HG02798 (cell line): ENCODE measurements at regions not wholly inside any gene's neighbourhood (a gene's known extent, or its start where the extent isn't known, plus 50 kb on each side); places are given as distances from the start of the nearest gene placed in this dataset.
"Not testable (repeated sequence)": the region's sequence is repeated elsewhere in the genome, so short reads cannot be mapped to it uniquely, and the experiment has no call there.

Experiments used
- ATAC-seq: cut with Tn5 transposase; IDR thresholded peaks from one replicate; pipeline ENCODE4 v1.9.1; 2021; ENCODE audit warnings: mild to moderate bottlenecking; ENCODE audit not compliant: unreplicated experiment, poor library complexity

DNA sequence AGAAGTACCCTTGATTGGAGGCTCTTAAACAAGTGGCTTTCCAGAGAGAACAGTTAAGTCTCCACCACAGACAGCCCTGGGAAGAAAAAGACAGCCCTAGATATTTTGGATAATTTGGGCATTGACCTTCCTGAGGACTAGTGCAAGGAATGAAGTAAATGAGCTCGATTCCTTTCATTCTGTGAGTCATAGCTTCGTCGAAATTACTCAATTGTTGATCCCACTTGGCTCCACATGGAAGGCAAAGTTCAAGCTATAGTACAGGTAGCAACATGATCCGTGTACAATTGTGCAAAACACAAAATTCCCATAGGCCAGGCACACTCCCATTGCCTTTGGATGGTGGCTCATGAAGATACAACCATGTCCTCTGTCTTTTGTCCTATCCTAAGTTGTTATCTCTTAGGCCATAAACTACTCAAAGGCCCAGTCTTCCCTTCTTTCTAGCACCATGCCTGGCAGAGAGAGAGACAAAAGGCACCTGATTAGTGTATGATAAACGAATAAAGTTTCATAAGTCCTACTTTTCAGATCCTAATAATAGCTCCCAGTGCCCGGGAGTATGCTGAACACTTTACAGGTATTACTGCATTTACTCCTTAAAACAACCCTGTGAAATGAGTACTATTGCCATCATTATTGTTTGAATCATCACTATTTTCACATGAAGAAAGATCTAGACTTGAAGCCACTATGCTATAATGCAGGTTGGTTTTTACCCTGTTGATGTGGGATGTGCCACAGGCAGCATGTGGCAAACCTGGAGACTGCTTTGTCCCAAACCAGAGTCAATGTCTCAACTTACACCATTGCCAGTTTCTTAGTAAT lies 116.7 kb upstream of the RANBP3L start:
- ATAC-seq, result no peak

DNA sequence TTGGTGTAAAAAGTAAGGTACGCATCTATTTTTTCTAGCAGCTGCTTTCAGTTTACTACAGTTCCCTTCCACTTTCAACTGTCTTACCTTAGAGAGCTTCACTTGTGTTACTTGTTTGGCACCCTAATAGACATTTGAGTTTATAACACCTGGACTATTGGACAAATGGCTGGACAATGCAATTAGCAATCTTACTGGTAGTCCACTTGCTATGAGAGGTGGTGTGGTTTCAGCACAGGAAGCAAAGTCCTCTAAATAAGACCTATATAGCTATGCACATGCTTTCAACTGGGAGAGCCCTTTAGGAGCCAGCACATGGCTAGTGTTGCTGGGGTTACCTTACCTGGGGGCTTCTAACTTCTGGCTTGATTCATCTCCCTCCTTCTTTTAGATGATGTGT lies 119.6 kb upstream of the RANBP3L start:
- ATAC-seq, result no peak

DNA sequence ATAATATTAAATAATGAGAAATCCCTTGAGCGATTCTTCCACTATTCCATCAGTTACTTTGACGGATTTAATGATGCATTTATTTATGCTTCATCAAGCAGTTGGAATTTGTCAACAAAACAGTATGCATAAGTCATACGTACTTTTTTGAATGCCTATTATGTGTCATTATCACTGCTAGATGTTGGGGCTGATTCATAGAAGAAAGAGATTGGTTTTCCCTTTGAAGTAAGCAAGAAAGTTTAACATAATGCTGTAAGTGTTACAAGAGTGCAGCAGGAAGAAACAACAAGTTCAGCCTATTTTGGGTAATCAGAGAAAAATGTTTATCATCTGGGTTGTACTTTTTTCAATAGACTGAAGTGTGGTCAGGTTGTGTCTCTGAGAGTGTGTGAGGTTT lies 121.2 kb upstream of the RANBP3L start:
- no peak for ATAC-seq

DNA sequence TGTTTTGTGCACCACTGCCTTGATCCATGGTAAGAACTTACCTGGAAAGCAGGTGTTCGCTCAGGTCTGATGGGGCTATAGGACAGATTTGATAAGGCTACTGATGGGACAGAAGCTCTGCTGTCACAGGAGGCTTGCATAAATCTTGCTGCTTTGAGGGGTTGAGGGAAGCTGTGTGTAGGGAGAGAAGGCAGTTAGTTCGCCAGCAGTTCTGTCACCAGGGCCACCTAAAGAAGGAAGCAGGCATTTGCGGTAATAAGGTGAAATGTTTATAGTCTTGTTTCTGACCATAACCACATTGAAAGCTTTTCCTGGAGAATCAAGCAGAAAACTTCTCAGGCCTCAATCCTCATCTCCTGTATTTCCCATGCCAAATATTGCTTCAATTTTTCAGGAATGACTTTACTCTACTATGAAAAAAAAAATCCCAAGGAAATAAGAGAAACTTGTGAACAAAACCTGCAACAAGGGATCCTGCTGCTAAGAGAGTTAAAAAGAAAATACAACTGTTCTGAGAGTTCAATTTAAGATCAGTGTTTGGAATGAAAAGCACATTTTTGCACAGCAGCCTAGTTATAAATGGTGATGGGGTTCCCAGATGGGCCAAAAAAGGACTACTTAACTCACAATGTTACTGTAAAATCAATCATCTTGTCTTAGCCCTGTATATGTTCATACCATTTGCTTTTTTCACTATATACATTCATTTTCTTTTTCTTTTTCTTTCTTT lies 122.0 kb upstream of the RANBP3L start:
- no peak for ATAC-seq

DNA sequence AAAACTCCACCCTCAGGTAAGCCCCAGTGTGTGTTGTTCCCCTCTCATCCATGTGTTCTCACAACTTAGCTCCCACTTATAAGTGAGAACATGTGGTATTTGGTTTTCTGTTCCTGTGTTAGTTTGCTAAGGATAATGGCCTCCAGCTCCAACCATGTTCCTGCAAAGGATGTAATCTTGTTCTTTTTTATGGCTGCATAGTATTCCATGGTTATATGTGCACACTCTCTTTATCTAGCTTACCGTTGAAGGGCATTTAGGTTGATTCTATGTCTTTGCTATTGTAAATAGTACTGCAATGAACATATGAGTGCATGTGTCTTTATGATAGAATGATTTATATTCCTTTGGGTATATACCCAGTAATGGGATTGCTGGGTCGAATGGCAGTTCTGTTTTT lies 124.4 kb upstream of the RANBP3L start:
- not testable (repeated sequence) for ATAC-seq

DNA sequence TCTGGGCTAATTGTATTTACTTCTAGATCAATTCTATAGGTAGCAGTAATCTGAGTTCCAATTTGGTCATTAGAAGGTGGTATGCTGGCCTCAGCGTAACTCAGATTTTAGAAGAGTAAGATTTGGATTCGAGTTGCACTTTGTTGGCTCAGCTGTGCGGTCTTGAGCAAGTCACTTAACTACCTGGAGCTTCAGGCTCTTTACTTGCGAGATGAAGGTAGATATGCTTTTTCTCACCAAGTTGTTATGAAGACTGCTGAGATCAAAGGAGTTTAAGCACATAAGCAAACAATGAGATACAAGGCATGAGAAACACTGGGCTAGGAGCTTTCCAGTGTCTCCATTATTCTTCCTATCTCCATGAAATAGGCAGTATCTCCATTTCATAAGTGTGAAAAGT lies 133.8 kb upstream of the RANBP3L start:
- ATAC-seq, result no peak

DNA sequence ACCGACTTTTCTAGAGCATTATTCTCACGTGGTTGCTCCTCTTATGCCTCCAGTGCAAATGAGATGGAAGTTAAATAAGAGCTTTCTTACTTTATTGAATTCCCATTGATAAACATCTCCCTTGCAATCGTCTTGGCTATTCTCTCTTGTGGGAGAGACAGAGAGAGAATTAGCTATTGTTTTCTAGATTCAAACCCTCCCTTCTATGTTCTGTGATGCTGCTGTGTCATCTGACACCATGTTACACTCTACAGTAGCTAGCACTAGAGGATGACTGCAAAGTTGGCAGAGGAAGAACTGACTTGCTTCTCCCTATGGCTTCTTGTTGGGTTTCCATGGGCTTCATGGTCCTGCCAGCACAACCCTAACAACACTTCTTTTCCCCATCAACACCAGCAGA lies 134.6 kb upstream of the RANBP3L start:
- no peak for ATAC-seq

DNA sequence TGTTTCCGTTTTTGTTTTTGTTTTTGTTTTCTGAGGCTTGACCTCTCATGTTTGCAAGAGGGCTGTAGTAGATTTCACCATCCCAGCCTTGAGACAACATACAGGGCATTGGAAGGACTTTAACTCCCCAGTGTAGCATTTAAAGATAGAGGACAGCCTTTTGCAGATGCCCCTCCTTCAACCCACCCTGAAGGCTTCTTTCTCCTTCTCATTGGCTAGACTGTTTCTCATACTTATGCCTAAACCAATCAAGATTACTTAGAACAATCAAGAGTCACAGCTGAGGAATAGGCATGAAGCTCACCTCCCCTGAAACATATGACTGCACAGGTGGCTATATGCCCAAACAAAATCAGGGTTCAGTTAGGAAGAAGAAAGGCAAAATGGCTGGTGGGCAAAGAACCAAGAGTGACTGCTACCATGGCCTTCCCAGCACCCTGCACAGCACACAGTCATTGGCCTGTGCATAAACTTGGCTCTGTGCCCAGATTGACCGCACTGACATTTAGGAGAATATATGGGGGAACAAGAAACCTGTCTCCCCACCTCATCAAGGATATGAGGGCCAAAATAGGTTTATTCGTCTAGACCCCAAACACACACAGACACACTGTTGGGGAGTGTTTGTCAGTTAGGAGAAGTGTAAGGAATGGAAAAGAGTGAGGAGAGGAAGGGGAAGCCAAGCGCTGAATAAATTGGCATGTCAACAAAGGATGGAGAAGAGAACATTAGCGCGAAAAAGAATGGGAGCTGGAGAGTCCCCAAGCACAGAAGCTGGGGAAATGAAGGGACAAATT lies 137.3 kb upstream of the RANBP3L start:
- ATAC-seq, result no peak

DNA sequence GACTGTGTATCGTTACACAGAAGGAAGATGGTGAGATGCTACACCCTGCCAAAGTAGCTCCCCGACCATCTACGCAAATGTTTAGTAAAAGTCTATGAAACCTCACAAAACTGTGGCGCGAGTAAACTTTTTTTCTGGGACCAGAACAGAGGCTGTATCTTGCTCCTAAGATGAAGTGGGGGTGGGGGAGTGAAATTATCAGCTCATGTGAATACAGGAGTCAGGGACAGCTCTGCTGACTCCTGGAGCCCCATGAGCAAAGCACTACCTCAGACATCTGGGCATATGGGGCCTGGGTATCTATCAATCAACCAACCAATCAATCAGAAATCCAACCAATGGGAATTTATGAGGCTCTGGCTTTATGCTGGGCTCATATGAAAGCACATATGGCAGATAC lies 138.6 kb upstream of the RANBP3L start:
- no peak for ATAC-seq

DNA sequence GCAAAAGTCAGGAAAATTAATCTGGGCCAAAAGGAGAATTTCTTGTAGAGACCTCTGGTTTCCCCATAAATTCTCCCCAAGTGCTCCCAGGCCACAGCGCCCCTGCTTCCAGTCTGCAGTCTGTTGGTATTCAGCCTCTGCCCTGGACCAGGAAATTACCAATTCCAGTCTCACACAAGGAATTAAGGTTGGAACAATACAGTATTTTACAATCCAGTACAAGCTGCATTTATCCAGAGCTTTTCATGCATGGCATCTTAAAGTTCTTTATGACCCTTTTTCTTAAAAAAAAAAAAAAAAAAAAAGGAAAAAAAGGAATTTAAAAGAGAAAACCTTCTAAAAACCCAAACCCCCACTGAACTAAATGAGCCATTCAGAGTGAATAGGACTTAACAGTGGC lies 139.6 kb upstream of the RANBP3L start:
- ATAC-seq, result no peak

DNA sequence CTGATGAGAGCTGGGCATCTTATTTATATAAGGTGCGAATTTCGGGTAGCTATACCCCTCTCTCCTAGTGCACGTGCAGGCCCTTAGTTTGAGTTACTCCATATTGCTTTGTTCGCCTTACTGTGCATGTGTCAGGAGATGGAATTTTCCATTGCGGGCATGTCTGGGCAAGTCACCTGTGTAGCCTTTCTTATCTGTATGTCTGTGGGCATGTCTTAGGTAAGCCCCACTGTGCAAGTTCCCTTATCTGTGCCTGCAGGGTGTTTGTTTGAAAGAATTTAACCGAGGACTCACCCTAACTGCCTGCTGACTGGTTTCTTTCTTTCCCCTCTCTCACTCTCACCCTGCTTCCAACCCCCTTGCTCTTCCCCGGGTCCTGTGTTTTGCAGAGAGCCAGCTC lies 140.7 kb upstream of the RANBP3L start:
- ATAC-seq, result no peak

DNA sequence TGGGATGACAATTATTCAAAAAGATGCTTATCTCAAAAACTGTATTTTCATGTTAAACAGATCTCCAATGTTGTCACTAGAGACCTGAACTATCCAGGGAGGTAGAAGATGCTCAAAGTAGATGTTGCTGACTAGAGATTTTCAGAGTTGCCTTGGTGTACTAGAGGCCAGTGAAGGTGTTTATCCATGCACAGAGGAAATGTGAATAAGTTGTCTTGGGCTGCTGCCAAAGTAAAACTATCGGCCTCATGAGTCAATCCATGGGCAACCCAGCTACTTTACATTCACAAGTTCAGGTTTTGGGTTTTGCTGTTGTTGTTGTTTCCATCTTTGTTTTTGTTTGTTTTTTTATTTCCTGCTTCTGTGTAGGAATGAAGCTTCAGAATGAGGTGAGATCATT lies 141.1 kb upstream of the RANBP3L start:
- no peak for ATAC-seq

DNA sequence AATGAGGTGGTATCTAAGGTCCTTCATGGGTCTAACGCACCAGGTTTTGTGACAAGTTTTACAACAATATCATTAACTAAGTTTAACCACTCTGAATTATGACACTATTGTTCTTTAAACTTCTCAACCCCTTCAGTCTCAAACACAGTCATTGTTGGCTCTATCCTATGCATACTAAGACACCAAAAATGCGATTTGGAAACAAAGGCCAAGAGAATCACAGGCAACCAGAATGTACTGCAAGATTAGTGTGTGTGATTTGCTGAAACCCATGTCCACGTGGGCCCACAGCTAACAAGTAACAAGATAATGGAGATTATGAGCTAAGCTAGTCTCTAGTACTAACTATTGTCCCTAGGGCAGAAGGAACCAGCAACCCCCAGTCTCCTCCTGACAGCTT lies 142.2 kb upstream of the RANBP3L start:
- ATAC-seq, result no peak

DNA sequence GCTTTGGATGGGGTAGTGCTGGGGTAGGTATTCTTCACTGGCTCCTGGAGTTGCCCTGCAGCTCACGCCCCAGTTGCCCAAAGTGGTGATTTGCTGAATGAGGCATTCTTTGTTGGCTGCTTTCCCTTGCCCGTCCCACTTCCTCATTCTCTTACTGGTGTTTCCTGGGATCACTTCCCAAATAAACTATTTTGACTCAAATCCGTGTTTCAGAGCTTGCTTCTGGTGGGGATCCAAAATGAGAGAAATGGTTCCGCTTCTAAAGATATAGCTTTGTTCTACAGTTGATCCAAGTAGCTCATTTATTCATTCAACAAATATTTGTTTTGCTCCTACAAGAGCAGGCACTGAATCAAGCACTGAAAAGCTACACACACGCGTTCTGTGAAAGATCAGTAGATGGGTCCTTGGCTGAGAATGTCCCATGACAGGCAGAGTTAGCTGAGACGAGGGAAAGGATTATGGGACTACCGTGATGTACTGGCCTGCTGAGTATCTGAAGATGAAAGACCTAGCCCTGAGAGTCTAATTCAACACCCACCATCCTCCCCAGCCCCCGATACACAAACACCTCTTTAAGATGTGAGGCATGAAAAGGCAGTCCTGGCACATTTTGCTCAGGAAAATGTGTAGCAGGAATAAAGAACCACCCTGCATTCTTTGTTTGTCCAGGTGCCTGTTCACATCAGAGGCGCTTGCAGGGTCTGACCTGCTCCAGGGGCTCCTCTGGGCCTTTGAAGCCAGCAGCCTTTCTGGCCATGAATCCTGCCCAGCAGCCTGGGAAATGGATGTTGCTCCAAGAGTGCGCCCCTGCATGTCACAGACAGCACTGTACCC lies 143.1 kb upstream of the RANBP3L start:
- no peak for ATAC-seq

DNA sequence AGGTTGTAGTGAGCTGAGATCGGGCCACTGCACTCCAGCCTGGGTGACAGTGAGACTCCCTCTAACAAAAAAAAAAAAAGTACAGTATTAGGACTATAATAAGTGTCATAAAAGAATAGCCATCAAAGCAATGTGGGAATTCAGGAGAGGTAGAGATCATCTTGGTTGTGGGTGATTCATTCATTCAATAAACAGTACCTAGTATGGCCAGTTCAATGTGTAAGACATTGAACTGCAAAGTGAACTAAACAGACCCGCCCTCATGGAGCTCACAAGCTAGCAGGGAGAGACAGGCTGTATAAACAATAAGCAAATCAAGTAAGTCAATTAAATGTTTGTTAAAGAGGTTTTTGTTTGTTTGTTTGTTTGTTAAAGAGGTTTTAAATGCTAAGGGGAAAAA lies 146.1 kb upstream of the RANBP3L start:
- no peak for ATAC-seq

DNA sequence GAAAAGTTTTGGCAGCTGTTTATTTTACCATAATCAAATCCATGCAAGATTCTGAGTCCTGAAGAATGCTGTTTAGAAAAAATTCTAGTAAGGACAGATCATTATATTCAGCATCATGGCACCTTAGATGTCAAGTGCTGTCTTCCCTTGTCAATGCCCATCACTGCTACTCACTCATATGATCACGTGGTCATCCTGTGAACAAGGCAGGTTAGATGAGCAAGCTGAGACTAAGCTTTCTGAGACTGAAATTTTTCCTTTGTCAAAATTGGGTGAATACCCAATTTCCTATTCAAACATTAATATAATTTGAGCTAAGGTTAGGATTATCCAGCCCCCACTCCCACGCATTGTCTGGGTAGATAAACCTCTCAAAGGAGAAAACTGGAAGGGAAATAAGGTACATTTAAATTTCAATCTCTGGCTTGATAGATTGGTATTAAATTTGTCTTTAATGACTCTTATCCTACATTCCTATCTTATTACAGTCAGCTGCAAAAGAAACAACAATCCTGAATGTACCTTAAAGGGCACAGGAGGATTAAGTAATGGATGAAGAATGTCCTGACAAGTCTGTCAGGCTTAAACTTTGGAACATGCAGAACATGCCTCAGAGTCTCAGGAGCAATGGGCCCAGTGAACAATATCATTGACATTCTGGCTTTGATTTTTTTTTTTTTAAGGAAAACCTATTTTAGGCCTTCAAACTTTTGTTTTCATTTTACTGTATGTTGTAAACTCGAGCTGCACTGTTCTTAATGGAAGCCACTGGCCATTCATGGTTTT lies 148.7 kb upstream of the RANBP3L start:
- no peak for ATAC-seq

DNA sequence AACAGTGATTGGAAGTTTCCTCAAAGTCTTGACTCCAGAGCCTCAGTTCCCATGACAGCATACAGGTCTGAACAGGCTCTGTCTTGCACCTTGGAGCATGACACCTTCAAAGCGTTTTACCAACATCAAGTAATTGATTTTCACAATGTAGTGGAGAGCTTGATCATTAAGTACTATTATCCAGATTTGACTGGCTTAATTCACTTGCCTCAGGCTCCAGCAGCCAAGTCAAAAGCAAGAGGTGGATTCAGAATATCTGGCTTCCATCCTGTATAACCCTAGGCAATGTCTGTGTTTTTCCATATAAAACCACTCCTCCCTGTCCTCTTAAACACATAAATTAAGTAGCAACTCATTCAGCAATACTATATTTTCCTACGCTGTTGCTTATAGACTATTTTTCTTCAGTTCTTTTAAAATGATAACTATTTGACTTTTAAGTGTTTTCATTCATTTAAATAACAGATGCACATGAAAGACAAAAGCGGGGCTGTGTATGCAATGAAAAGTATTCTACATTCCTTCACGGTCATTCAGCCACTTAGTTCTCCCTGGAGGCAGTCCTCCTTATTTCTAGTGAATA lies 150.8 kb upstream of the RANBP3L start:
- ATAC-seq, result no peak

DNA sequence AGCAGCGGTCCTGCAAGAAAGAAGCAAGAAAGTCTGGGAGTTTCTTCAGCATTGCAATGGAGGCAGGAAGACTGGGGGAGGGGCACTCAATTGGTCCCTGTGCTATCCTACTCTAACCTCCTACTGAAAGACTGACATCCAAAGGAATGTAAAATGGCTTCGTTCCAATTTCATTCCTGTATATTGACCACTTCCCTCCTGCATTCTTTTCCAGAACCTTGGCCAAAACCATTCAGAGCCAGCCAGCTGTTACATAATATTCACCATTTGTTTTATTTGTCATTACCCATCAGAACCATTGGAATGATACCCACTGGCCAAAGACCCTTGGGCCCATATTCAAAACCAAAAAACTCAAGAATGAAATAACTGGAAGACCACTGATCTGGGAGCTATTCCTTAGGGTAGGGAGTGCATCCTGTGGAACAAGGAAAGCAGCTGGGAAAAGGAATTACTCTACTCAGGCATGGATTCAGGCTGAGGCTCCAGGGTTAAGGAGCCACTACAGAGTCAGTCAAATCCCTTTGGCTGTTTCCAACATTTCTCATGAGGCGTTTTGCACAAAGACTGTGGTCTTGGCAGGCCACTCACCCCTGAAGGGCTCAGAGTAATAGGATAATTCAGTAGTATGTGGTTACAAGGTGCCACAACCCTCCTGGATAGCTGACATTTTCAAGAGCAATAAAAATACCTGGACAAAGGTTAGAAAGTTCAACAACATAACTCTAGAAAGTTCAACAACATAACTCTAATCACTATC lies 148.7 kb upstream of the SLC1A3 start:
- ATAC-seq, result no peak
